ENCODE measurements at regions not wholly inside any gene's neighbourhood (a gene's known extent, or its start where the extent isn't known, plus 50 kb on each side); places are given as distances from the start of the nearest gene placed in this dataset.

- TF ChIP-seq POLR2A (IDR thresholded peaks at IDR 0.05; ENCODE audit: low read depth, low read length) (no peak), TAF1 (IDR thresholded peaks at IDR 0.05; ENCODE audit: low read depth, low read length) (no peak), POLR2AphosphoS5 (IDR thresholded peaks at IDR 0.05; ENCODE audit: low read depth, low read length) (no peak), POU2F2 (IDR thresholded peaks at IDR 0.05; ENCODE audit: low read depth, low read length) (no peak)
These were observed 934.9 kb downstream of the BRD1 start for GRCh38 chr22:48892578-48893287.

All from GM12891 (cell line).